ENCODE measurements at regions not wholly inside any gene's neighbourhood (a gene's known extent, or its start where the extent isn't known, plus 50 kb on each side); places are given as distances from the start of the nearest gene placed in this dataset.

DNA sequence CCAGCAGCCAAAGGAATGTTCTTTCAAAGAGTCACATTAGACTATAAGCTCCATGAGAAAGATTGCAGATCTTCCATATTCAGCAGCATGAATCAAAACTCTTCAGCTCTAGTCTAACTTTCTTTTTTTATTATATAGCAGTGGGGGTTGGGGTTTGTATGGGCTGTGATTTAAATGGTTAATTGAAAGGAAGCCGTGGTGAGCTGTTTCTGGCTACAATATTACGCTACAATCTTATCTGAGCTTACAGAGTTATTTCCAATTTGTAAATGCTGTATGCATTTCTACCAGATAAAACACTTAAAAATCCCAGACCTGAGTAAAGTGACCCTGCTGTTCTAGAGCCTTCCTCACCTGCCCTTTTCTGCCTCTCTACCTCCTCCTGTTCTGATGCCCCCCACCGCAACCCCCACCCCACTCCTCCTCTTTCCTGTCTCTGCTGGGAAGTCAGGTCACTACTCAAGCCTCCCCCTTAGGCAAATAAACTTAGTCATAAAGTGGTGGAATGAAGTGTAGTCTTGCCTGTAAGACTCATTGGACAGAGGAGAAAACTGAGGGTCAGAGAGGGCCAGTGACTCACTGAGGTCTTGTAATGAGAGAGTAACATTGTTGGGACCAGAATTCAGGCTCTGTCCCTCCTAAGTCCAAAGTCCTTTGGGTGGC, 1089.5 kb downstream of the BCL11B start:
- no peak for DNase-seq

DNA sequence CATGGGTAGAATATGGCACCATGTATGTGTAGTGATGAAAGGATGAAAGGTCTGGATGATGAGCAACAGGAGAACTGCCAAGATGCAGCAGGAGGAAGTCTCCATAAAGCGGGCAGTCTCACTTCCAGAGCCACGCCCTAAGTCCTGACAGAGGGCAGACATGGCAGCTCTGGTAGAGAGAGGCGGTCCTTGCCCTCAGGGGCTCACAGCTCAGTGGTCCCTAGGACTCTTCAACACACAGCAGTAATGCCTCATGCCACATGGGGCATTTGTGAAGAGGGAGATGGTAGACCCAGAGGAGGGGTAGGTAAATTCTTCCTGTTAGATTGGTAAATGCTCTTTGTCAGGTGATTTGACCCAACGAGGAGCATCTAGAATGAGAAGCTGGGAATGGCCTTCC, 1088.4 kb downstream of the BCL11B start:
- DNase-seq, result no peak

DNA sequence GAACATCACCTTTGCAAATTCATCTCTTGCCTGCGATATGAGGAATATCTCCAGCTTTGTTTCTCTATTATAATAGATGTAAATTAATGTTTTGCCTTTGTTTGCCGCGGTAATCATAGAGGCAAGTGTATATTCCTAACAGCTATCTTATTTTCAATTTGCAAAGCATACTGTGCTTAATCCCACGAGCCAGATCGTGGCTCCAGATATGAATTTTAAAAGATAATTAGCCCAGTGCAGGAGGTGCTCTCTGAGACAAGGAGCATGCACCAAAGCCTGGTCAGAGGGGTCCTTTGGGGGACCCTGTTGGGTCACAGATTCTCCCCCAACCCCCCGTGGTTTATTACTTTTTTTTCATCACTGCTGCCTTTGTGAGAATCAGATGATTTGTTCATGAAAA, 1087.5 kb downstream of the BCL11B start:
- DNase-seq, result no peak

DNA sequence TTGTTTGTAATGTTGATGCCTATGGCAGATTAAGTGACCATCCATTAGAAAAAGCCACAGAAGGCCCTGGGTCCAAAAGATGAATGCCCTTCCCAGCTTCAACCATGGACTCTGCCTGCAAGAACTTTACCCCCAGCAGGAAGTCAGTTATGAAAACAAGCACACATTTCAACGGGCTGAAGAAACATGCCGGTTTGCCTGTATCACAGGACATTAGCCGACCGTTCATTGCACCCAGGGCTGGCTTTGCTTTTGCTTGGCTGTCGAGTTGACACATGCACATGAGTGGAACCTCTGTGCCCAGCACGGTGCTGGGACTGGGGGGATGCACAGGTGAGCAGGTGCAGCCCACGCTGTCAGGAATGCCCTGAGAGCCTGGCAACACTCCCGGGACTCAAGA, 1087.0 kb downstream of the BCL11B start:
- no peak for DNase-seq

DNA sequence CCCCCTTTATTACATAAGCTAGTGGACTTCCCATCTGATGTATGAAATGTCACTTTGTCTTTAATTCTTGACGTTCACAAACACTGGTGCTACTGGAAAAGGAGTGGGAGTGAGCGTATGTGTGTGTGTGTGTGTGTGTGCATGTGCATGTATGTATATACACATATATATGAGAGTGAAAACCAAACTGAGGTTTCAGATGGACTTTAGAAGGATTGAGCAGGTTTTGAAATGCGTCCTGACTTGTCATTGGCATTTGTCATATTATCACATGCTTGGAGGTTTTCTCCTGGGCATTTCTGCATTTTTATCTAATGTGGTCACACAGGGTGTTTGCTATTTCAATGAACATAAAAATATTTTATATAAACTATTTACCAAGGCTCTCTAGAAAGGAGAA, 1085.9 kb downstream of the BCL11B start:
- no peak for DNase-seq

DNA sequence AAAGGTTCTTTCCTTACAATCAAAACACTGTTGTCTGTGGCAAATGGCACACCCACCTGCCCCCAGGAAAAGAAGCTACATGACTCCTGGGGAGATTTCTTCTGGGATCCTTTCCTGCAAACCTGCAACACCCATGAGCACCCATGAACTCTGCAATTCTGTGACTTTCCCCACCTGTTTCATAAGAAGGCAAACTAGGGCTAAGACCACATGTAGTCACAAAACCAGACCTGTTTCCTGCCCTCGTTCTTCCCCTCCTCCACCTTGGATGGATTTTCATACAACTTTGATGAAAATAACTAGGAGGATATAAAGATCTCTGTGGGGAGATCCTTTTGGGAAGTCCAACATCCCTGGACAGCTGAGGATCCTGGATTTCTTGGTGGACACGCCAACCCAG, 1084.7 kb downstream of the BCL11B start:
- DNase-seq, result no peak

DNA sequence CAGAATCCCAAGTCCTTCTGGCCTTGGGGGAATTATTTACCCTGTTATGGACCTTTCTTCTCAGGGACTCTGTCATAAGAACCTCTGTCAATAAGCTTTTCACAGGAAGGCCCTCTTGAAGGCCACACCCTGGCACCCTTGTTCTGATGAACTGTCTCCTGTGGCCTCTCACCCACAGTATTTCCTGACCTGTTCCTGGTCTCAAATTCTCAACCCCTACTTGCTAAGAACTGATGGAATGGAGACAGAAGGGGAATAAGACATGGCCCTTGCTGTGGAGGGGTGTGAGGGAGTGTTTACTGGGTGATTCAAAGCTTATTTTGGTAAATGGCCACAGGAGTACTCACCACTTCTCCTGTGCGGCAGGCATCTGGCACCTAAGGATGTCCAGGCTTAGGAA, 1082.9 kb downstream of the BCL11B start:
- DNase-seq, result no peak

DNA sequence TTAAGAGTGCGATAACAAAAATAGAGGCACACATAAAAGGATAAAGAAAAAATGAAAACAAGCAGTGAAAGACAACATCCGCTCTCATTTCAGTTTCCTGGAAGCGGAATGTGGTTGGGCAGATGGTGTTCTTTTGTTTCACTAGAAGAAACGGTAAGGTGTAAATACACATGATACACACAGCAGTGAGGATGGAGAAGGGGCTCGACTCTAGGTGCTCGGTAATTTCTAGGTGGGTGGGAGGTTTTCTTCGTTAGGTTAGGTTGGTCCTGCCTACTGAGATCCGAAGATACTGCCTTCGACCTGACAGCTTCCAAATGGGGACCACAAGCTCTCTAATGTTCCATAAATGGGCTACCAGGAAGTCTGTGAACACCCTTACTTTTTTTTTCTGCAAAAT, 1082.5 kb downstream of the BCL11B start:
- DNase-seq, result no peak

DNA sequence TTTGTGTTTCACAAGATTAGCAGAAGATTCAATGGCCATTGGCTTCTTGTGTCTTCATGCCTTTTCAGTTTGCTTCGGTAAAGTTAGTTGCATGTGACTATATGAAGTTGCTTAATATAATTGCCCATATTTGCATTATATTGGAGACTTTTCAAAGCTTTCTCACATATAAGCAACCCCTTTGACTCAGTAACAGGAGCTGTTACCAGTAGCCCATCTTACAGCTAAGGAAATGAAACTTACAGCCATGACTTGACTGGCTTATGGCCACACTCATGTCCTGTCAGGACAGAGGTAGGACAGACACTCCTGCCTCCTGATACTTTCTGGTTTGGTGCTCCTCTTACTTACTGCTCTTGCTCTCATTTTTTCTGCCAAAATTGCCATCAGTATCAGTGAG, 1082.1 kb downstream of the BCL11B start:
- DNase-seq, result no peak

DNA sequence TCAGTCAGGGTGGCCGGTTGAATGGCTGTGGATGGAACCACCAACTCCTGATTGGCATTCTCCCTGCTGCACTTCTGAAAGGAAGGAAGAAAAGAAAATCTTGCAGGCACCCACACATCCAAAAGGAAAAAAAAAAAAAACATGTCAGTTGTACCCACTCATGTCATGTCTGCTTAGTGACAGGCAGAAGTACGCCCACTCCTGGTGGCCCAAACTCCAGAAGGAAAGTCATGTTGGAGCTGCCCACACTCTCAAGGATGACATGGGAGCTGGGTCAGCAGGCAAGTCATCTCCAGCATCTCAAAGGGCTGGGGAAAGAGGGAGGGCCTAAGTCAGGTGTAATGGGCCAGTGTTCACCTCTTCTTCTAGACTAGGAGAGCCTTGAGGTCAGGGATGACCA, 1079.1 kb downstream of the BCL11B start:
- DNase-seq, result no peak

DNA sequence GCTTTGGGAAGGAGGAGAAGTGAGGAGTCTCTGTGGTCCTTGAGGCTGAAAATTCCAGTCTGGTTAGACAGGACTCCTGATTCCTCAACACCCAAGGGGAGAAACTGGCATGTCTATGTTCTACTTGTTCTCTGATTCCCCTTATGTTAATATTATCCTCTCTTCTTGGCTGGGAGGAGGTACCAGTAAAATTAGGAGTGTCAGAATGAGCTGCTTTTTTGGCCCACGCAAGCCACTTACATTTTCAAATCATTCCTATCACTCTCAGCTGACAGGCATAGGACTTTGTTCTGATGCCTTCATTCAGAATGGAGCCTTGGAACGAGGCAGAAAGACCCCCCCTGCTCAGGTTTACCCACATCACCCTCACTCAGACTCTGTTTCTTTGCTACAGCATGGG, 1077.2 kb downstream of the BCL11B start:
- no peak for DNase-seq

DNA sequence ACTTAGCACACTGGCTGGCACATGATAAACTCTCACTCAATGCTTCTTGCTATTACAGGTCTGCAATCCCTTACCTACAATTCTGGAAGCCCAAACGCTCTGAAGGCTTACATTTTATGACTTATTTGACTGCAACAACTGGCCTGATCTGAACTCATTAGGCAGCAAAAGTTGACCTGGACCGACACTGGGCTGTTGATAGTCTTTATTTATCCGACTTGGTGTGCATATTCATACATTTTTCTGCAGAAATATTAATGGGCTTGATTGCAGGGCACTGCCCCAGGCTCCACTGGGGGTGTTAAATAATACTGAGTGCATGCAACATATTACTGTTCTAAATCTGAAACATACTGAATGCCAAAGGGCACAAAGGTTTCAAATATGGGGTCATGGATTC, 1076.7 kb downstream of the BCL11B start:
- no peak for DNase-seq

DNA sequence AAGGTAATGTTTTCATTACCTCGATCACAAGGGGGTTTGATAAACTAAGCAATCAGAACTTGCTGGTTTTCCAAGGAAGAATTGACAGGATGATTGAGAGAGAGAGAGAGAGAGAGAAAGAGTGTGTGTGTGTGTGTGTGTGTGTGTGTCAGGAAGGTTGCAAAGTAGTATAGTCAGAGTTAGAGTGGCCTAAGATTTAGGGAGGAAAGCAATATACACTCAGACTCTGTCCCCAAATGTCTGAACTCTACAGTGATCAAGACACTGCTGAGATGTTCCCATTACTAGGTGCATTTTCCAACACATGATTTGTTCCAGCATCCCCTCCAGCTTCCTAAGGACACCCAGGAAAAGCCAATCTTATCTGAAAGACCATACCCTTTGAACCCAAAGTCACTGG, 1074.1 kb downstream of the BCL11B start:
- DNase-seq, result no peak

DNA sequence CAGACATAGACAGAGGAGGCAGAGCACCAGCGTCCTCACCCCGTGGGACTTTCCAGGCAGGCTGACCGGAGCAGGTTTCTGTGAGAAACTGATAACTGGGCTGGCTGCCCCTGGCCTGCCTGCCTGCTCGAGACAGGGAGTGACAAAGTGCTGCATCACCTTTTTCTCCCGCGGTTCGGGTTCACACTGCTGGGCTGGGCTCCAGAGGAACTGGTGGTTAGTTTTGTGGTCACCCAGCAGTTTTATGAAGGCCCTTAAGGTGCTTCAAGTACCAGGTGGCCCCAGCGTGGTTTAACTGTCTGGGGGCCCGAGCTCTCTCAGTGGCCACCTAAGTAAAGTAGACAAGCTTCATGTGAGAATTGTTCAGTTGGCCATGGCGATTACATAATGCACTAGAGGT, 1073.6 kb downstream of the BCL11B start:
- no peak for DNase-seq

DNA sequence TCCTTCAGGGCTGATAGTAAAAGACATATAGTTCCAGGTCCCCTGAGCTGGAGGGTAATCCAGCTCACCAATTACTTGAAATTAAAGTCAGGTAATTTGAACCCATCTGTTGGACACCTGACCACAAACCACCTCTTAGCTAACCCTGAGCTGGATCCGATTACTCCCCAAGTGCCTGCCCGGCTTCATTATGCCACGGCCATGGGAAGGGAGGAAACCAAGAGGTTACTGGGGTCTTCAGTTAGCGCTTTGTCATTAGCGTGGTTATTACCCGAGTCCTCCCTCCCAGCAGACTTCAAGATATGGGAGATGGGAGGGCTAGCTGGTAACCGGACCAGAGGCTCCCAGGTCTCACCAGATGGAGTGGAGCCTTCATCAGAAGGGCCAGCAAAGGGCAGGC, 1071.4 kb downstream of the BCL11B start:
- DNase-seq, result no peak

DNA sequence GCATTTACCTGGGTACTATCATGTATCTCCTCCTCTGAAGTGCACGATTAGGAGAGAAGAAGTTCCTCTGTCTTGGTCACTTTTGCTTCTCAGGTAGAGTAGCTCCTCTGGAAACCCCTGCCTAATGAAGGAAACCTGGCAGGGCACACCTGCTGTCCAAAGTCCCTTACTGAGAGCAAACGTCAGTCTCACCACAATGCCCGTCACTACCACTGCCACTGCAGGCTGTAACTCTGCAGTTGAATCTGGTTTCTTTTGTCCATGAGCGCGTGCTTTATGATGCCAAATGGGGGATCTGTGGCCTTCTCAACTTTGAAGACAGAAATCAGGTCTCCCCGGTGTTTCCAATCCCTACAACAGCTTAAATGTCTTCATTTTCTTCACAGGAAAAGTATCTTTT, 1068.6 kb downstream of the BCL11B start:
- DNase-seq, result no peak

DNA sequence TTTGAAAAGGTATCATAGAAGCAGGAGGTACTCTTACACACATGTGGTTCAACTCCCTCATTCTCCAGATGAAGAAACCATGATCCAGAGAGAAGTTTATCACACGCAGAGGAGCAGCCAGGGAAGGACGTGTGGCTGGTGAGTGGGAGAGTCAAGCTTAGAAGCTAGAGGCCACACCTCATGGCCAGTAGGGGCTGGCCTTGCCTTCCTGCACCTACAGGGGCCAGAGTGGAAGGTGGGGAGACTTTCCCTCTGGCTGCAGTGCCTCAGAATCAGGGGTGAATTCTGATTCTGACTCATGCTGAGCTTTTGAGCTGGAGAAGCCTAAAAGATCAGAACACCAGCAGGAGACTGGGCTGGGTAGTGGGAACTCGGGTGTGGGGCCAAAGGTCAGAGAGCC, 1067.9 kb downstream of the BCL11B start:
- DNase-seq, result no peak

DNA sequence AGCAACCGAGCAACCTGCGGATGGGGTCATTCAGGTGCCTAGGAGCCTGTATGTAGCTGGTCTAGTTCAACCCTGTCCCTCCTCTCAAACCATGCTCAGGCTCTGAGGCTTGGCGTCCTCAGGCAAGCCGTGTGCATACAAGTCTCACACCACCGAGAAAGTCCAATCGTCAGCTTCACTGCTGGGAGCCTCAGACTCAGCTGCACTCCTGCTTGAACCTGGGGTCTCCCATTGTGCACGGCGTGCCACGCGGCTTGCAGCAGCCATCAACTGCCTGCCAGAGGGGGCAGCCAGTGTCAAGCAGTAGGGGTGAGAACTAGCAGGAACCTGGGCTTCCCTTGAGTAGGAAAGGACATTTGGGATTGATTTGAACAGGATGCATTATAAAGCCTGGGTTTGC, 1064.6 kb downstream of the BCL11B start:
- DNase-seq, result no peak

DNA sequence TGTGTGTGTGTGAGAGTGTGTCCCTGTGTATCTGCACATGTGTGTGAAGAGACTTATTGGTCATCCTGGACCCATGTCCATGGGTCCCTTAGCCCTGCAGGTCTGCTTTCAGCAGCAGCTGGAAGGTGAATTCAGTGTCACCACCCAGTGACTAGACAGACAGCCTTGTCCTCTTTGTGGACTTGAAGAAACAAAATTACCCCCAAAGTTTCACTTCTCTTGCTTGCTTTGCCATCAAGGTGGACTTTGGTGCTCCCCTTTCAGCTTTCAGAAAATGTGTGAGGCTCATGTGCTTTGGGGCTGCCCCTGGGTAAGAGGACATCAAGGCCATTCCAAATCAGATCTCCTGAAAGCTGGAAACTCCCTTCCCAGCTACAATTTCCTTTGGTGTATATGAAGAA, 1063.8 kb downstream of the BCL11B start:
- DNase-seq, result no peak

DNA sequence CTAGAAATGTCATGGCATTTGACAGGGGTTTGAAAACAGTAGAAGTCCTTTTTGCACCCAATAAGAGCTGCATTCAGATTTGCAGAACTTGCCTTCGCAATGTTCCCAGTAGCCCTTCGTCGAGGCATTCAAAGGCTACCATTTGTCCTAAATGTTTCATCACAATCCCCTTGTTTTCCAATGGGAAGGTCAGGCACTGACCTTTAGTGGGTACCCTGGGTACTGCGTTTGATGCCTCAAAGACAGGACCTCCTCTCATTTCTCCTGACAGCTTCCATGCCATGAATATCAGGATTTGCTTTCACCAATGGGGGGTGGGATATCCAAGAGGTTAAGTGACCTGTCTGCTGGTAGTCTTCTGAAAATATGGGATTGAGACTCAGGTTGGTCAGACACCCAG, 1063.1 kb downstream of the BCL11B start:
- DNase-seq, result no peak

DNA sequence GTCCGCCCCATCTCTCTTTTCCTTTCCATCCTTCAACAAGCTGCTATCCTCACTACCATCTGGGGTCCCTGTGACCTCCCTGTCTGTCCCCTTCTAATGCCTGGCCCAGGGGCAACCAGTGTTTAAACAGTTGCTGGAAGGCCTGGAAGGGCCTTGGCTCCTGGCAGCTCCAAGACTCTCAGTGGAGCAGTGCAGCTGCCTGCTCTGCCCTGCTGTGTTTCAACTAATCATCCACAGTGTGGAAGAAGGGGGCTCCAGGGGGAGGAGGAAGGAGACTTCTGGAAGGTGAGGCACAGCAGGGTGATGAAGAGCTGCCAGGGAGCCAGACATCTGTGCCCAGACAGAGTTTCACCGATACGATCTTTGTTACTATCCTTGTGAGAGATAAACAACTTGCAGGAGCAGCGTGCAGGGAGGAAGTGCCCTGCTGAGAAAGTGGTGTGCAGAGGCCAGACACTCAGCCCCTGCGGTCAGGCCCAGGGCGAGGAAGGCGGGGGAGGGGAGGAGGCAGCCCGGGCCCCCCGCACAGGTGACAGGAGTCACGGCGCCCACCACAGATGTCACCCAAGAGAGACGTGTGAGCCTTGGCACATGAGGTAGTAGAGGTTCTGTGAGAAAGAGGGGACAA, 1061.8 kb downstream of the BCL11B start:
- no peak for DNase-seq

DNA sequence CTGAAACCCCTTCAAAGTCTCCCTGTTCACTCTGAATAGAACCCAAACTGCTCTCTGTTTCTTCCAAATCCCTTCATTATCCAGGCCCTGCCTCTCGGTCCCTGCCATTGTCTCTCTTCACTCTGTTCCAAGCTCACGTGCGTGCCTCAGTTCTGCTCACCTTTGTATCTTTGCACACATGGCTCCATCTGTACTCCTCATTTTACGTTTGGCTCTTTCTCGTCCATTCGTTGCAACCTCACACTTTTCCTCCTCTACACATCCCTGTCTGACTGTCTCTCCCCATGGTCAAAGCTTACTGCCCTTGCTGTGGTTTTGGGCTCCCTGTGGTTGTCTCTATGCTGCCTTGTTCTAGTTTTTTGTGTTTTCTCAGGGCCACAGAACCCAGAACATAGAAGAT, 1054.5 kb downstream of the BCL11B start:
- no peak for DNase-seq

DNA sequence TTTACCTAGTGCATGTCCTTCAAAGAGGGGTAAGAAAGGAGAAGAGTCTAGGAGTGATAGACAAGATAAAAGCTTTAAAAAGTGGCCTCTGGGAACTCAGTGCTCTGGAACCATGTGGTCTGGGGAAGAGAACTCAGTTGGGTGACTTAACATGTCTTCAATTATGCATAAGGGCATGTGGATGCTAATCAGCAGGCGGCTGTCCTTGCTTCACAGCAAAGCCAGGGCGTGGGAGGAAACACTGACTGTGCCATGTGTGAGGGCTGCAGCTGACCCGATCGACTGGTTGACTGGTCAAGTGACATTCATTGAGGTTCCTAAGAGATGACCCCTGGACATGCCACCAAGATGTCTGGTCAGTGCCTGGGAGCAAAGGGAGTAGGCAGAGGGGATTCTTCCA, 1053.8 kb downstream of the BCL11B start:
- DNase-seq, result no peak

DNA sequence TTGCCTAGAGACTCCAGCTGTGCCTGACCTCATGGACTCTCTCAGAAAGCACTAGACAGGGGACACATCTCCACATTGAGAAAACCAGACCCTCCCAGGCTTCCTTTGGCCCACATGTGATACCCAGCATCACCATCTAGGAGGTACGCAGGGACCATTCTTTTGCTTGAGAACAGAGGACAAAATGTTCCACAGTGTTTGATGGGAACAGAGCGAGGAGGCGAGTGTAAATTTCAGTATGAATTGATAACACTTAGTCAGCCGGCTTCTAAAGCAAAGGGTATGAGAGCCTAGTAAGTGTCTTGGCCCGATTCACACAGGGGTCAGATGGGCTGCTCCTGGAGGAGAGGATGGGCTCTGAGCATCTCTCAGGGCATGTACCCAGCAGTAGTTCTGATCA, 1052.4 kb downstream of the BCL11B start:
- DNase-seq, result no peak

DNA sequence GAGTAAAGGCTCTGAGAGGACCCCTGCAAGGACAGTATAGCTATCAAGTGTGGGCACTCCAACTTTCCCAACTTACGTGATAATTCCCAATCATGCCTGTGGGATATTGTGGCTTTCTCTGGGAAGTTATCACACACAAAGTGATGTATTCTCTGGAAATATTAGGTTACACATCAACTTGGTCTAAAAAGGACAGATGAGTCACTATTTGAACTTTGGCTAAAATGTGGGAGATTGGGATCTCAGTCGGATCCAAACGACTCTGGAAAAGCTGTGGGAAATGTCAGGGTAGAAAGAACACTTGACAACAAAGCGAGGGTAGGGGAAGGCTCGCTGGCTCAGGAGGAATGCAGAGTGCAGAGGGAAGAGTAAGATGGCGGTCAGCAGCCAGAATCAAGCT, 1048.9 kb downstream of the BCL11B start:
- no peak for DNase-seq

Data from right hindlimb (tissue), 1 donor.